Hepatocyte (in vitro differentiated cells): ENCODE measurements at regions not wholly inside any gene's neighbourhood (a gene's known extent, or its start where the extent isn't known, plus 50 kb on each side); places are given as distances from the start of the nearest gene placed in this dataset.

Experiments used
- EZH2 ChIP-seq: fragments of 200-600 bp; sonication (generic); IDR thresholded peaks from 2 replicates; pipeline ENCODE4 v1.6.1; 2016; ENCODE audit warnings: antibody characterized with exemption, mild to moderate bottlenecking, borderline replicate concordance
- EZH2phosphoT487 ChIP-seq: fragments of 200-600 bp; sonication (generic); IDR thresholded peaks from one replicate; pipeline ENCODE4 v1.6.1; 2018; ENCODE audit warnings: antibody characterized with exemption, mild to moderate bottlenecking, low read depth, moderate library complexity; ENCODE audit not compliant: unreplicated experiment, severe bottlenecking
- TF ChIP-seq, protein P1 (sequence below): fragments of 200-600 bp; sonication (generic); IDR thresholded peaks from 2 replicates; pipeline ENCODE4 v1.5.1; 2016; ENCODE audit warnings: antibody characterized with exemption, mild to moderate bottlenecking; ENCODE audit not compliant: poor library complexity

DNA sequence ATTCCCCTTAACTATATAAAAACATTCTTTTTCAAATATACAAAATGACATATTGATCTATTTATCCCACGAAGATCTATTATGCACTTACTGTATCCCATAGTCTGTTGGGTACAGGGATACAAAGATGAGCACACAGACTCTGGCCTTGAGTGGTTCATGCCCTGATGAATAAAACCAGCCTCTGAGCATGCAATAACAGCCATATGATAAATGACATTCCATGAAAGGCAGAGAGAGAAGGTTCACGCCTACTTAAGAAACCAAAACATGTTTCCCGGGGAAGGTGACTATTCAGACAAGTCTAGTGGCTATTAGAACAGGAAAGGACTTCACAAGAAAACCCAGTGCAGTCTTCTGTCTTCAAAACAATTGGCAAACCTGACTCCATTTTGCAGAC is 406.2 kb upstream of the BRINP1 start:
- TF ChIP-seq, protein P1, sequence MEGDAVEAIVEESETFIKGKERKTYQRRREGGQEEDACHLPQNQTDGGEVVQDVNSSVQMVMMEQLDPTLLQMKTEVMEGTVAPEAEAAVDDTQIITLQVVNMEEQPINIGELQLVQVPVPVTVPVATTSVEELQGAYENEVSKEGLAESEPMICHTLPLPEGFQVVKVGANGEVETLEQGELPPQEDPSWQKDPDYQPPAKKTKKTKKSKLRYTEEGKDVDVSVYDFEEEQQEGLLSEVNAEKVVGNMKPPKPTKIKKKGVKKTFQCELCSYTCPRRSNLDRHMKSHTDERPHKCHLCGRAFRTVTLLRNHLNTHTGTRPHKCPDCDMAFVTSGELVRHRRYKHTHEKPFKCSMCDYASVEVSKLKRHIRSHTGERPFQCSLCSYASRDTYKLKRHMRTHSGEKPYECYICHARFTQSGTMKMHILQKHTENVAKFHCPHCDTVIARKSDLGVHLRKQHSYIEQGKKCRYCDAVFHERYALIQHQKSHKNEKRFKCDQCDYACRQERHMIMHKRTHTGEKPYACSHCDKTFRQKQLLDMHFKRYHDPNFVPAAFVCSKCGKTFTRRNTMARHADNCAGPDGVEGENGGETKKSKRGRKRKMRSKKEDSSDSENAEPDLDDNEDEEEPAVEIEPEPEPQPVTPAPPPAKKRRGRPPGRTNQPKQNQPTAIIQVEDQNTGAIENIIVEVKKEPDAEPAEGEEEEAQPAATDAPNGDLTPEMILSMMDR: no peak
- TF ChIP-seq EZH2 (no peak), EZH2phosphoT487 (no peak)
